GM19395 (cell line): ENCODE measurements at regions not wholly inside any gene's neighbourhood (a gene's known extent, or its start where the extent isn't known, plus 50 kb on each side); places are given as distances from the start of the nearest gene placed in this dataset.
"Not testable (repeated sequence)": the region's sequence is repeated elsewhere in the genome, so short reads cannot be mapped to it uniquely, and the experiment has no call there.

ENCODE experiments used
- ATAC-seq: cut with Tn5 transposase; IDR thresholded peaks from one replicate; pipeline ENCODE4 v1.9.1; 2021; ENCODE audit warnings: mild to moderate bottlenecking, moderate library complexity; ENCODE audit not compliant: unreplicated experiment

DNA sequence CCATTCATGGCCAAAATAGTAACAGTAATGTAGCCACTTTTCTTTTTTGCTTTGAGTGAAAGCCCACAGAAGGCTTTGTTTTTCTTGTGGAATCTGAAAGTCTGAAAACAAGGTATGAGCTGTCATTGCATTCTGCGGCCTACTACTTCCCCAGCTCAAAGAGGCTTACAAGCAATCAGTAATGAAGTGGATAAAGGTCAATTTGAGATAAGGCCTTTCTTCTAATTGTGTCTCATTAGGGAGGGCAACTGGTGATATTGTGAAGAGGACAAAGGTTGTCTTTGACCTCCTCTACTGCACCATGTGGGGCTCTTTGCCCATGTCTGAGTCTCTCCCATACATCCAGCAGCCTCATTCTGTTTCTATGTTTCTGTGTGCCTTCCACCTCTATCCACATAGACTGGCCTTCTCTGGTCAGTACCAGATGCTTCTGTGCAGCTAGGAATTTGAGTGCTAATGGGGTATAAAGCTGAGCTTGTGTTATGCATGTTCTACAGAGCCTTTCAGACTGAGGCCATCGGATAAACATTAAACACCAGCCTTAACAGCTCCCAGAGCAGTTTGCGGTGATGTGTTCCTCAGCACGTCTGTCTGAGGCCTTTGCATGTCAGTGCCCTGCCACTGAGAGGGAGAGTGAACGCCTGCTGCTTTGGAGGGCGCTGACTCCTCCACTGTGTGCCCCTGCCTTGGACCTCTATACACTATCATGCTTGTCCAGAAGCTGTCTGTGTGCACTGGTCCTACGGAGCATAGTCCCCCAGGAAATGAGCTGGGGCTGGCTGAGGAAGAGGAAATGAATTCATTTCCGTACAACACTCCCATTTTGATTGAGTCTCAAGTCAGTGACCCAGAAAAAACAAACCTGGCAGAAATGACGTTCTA is 80.2 kb downstream of the SH2D1A start:
- no peak for ATAC-seq

DNA sequence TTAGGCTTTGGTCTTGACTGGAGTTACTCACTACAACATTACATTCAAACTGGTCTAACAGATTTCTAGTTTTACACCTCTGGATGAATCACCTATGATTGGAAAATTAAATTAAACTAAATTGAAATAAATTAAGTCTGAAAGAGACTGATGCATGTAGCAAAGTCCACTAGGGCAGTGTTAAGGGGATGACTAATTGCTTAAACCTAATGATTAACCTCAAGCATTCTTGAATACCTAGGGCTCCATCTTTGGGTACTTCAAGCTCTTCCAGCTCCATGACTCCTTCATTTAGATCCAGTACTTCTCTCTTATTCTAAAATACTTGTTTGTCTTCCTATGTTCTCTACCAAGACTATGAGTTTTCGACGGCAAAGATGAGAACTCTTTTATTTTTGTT is 86.8 kb downstream of the SH2D1A start:
- ATAC-seq, result no peak

DNA sequence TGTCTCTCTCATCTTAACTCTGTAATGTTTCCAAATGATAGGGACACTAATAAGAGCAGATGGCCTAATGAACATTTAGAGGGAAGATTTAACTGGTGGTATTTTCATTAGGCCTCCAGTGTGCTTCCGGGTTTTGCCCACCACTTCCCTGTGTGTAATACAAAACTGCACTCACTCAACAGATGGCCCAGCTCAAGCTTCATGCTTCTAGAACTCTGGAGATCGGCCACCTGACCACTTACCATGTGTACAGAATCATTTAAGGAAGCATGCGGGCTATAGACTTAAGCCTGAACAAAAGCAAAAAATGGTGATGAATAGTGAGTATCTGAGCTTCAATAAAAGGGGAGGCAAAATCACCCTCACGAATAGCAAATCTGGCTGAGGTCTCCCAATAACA is 89.3 kb downstream of the SH2D1A start:
- no peak for ATAC-seq

DNA sequence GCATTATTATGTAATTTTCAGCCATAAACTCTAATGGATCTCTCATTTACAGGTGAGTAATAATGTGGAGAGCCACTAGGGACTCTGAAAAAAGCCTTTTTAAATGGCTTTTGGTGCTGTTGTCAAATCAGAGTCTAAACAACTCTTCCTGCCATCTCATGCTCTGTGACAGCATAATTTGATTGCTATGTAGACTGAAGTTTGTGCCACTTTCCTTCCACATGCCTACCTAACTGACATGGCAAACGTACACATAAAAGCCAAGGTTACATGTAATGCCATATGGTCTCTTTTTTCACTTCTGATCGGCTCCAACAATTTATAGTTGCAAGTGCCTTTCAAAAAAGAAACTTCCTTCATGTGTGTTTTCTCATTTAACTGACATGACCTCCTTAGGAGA is 94.3 kb downstream of the SH2D1A start:
- ATAC-seq, result no peak

DNA sequence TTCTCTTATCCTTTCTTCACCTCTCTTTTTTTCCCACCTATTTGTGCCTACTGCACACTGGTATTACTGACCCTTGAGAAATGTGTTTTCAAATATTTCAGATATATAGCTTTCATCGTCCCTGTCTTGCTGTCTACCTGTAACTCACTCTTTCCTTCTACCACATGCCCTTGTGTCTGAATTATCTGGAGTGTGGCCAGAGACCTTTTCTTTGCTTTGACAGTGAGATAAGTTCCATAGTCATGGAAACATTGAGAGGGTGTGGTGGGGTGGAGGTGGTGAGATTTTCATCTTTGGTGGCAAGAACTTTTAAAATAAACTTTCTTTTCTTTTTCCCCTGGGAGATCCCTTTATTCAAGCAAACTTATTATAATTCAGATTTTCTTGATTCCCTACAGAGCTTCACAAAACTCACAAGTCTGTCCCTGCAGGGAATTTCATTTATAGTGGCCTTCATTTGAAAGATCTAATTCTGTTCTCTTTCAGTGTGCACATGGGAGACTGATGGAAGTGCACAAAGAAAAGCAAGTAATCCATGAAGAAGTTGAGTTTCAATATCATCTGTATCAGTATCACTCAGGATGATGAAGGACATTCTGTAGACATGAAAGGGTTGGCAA is 95.7 kb downstream of the SH2D1A start:
- no peak for ATAC-seq

DNA sequence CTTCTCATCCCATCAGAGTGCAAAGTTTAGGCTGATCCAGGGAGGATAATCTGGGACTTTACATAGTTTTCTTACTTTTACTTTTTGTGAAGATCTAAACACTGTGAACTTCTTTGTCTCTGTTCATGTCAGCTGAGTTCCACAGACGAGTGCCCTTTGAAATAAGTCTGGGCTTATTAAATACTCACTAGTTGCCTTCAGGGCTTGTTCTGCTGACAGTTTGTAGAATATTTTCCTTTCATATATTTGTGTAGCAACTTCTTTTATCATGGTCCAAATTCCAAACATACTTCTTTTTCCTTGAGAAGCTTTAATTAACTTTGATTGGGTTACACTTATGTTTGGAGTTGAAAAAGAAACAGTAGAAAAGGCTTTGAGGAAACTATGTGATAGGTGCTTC is 109.6 kb downstream of the SH2D1A start:
- ATAC-seq, result no peak

DNA sequence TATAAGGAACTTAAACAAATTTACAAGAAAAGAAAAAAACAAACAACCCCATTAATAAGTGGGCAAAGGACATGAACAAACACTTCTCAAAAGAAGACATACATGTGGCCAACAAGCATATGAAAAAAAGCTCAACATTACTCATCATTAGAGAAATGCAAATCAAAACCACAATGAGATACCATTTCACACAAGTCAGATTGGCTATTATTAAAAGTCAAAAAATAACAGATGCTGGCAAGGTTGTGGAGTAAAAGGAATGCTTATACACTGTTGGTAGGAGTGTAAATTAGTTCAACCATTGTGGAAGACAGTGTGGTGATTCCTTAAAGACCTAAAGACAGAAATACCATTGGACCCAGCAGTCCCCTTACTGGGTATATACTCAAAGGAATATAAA is 113.5 kb downstream of the SH2D1A start:
- not testable (repeated sequence) for ATAC-seq

DNA sequence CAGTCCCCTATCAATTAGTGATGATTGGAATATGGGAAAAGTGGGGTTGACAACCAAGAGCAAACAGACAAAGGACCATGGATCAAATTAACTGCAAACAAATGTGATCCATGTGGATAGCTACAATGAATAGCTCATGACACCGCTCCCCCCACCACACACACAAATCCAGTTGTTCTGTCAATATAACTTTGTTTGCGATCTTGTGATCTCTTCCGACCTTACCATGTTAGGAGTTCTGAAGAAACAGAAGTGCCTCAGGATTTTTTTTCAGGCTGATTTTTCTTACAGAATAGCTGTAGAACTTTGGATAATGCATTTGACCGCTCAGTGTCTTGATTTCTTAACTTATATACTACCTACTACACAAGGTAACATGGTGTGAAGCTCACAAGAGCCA is 116.6 kb downstream of the SH2D1A start:
- no peak for ATAC-seq

DNA sequence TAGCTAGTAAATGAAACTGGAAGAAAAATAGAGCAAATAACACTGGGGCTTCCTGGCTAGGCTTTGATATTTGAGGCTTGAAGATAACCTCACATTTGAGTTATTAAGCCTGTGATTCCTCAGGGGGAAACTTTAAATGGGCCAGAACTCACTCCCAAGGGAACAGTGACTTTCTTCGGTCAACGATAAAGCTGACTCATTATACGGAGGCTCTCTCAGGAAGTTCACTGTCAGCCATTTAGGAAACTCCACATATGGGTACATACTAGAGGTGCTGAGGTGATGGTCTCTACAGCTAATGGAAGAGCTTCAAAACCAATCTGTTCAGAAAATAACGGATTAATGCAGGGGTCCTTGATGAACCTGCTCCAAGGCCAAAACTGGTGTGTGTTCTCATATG is 120.8 kb downstream of the SH2D1A start:
- no peak for ATAC-seq

DNA sequence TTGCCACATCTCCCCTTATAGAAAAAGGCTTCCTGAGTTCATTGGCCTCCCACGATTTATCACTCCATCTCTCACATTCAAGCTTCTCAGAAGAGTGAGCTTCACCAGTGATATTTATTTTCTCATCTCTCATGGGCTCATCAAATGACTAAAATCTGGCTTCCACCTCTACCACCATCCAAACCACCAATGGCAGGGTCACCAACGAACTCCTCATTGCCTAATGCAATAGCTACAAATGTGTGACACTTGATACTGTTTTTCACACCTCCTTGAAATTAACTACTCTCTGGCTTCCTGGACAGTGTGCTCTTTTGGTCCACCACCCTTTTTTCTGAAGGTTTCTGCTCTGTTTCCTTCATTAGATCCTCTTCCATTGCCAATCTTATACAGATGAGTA is 129.0 kb downstream of the SH2D1A start:
- ATAC-seq, result no peak

DNA sequence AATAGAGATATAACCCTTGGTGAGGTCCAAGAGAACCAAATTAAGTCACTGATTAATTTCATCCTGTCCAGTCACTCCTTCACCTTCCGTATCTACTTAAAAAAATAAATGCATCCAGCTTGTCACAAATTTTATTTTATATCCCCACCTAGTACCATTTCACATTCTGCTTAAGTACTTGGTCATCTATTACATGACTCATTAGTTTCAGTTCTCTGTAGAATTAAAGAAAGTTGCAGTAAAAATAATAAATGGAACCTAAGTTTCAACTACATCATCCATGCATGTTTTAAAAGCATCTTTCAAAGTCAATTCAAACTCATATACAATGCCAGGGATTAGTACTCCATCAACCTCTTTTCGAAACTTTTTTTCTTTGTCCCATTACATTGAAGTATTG is 130.2 kb downstream of the SH2D1A start:
- peak; percentile 67 for ATAC-seq

DNA sequence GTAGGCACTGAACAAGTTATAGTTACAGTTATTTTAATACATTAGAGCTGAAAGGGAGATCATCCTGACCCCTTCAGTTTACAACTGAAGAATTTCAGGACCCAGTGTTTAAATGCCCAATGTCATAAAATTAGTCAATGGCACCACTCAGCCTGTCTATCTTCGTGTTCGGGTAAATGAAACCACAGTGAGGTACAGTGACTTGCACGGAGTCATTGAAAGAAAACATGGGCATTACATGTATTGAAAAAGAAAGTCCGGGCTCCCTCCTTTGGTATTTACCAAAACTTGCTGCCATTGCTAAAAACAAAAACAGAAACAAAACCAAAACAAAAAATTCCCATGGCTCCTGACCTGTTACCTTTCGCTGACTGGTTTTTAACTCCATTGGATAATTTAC is 131.7 kb downstream of the SH2D1A start:
- no peak for ATAC-seq

DNA sequence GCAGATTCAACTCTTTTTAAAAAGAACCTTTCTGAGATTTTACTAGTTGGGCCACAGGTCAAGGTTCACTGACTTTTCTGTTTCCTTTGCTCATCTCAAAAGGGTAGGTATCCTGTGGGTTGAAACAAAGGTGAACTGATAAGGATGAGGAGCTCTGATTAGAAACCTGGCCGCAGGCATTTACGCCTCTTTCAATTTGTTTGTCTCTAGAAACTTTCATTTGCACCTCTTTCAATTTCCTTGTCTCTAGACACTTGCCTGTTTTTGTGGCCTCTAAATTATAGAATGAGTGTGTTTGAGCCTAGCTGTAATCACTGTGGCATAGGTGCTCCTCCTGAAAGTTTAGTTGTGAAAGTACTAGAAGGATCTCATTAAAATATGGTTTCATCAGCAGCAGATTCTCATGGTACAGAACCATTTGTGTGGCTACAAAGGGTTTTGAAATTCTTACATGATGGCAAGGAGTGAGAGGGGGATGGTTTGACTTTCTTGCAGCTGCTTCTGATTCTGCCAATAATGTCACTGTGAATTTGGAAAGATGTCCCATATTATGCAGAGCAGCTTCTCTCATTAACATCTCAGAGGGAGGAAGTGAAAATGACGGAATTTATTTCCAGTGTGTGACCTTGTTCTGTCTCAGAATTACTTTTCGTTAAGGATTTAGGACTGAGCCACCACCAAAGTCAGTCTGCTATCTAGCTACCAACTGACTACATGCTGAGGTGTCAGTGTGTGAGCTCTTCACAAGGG is 142.2 kb downstream of the SH2D1A start:
- ATAC-seq, result peak; percentile 82

DNA sequence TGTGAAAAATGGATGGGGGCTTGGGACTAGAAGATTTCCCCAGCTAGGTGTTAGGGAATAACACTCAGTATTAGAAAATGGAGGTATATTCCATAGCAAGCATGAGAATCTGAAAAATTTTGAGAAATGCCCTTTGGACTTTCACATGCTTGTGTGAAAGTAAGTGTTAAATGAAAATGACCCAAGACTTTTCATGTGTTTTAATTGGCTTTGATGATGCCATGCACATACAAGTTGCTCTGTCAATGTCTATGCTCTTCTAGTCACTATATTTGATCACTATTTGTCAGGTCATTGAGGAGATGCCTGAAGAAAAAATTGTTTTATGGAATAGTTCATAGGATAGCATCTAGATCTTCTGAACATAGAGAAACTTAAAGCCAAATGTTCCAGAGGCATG is 147.6 kb downstream of the SH2D1A start:
- no peak for ATAC-seq

DNA sequence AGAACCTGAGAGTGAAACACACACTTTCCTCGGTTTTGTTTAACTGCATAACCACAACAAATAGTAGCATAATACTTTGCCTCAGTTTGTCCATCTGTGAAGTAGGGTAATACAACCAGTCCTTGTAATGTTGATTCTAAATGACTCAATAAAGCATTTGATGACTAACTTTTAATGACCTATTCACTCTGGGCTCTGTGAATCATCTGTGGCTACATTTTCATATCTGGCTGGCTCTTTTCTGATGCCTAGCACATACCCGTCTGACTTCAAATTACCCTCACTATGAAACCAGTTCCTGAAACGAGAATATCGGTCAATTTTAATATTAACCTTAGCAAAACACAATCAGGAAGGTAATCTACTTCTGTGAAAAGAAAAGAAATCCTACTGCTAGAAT is 151.0 kb downstream of the SH2D1A start:
- ATAC-seq, result no peak

DNA sequence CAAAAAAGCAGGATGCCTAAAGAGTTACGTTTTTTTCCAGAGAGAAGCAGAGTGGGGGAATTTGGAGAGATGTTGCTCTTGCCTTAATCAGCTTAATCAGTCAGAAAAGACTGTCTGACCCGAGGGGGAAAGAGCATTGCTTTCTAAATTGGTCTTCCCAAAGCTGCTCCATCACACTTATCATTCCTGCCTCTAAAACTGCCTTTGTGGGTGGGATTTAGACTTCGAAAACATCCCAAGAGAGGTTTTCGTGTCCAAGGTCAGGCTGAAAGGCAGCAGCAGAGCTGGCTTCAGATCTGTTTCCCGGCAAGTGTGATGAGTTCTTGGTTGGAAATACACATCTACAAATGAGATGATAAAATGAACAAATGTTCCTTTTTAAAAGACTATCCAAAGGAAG is 155.2 kb downstream of the SH2D1A start:
- no peak for ATAC-seq

DNA sequence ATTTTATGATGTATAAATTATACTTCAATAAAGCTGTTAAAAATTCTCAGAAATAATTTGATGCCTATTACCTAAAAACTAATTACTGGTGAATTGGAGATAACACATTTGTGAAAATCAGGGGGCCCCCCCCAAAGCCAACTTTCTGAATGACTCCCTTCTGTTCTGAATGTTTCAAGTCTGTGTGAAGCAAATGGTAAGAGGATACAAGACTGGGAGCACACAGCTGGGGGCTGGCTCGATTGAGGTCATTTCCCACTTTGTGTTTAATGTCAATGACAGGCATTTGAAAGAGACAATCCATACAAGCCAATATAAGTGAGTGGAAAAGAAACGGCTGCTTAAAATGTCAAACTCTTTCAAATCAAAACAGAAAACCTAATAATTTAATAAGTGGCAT is 155.8 kb downstream of the SH2D1A start:
- ATAC-seq, result no peak

DNA sequence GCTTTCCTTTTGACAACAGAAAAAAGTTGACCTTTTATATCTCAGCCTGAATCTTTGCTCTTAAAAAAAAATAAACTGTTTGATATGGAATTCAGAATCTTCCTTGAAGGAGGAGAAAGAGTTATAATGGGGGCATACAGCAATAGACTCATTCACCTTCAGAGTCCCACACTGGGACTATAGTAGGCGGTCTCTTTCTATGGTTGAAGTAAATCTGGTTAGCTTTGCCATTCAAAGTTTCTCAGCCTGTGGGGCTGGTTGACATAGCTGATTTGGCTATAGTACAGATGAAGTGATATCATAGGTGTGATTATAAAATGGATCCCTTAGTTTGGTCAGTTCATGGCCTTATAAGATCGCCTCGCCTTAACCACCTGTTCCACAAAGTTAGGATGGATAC is 156.2 kb downstream of the SH2D1A start:
- no peak for ATAC-seq

DNA sequence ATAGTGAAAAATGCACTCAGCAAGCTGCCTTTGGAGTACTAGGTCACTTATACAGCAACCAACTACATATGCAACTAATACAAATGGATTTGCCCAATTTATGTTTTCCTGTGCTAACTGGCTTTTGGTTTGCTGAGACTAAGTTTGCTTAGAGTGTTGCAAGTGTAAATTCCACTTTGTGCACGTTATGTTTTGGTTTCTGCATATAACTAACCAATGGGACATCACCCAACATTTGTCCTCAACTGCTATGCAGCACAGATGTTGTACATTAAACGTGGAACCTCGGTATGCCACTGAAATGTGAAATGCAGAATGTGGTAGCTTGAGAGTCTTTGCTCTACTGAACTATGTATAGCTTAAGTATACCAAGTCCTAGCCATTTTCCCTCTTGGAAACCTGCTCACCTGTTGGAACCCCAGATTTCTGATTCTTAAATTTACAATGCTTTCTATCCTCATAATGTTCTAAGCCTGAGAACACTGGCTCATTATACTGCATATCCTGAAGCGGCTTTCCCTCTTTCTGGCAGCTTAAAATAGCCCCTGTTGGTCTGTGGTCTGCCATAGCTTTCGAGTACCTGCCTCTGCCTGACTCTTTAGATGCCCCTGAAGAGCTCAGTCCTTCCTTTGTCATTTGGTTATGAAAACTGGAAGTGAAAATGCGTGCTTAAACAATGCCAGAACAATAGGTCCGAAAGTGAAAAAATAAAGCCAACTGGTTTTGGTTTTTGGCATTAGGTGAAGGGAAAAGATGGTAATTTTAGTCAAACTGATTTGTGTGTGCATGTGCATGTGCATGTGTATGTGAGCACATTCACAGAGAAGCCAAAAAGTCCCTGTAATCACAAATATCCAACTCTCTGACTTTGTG is 158.0 kb downstream of the SH2D1A start:
- peak; percentile 89 for ATAC-seq

DNA sequence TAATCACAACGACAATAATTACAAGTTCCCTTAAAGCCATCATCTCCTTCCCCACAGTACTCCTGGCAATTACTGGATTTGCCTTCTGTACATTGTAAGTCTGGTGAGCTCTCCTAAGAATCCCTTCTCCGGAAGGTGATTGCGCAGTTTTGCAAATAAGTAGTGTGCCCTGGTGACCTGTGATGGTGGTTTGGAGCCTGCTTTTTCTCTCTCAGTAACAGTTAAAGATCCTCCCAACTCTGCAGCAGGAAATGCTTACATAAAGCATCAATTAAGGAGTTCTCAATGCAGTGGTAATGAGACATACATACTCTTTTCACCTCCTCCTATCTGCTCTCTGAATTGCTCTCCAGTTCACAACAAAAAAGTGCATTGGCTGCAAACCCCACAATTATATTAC is 159.7 kb downstream of the SH2D1A start:
- ATAC-seq, result no peak

DNA sequence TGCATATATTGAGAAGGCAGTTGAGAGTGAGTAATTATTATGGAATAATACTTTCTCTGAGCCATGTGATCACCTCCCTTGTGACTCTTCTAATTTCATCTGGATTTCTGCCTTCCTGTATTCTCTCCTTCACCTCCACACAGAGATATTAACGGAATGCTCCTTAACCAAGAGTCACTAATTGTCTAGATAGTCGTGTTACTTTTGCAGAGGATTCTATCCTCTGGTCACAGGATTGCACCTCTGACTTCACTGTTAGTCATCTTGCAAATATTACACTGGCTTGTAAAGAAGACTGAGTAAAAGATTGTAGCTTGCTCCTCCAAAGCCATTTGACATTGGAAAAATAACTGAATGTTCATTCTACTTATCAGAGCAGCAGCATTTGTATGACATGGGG is 160.9 kb downstream of the SH2D1A start:
- ATAC-seq, result no peak
